ENCODE measurements at regions not wholly inside any gene's neighbourhood (a gene's known extent, or its start where the extent isn't known, plus 50 kb on each side); places are given as distances from the start of the nearest gene placed in this dataset.
"Not testable (repeated sequence)": the region's sequence is repeated elsewhere in the genome, so short reads cannot be mapped to it uniquely, and the experiment has no call there.

GRCh38 chr17:16888413-16889087, 83.4 kb downstream of the TNFRSF13B start:
- no peak for DNase-seq

- no peak for DNase-seq
These were observed 84.3 kb downstream of the TNFRSF13B start for GRCh38 chr17:16887523-16888095.

GRCh38 chr17:16886655-16887322, 85.1 kb downstream of the TNFRSF13B start:
- no peak for DNase-seq

- not testable (repeated sequence) for DNase-seq
These were observed 86.7 kb downstream of the TNFRSF13B start for GRCh38 chr17:16885204-16885603.

- DNase-seq, result not testable (repeated sequence)
These were observed 89.0 kb downstream of the TNFRSF13B start for GRCh38 chr17:16882926-16883265.

- DNase-seq, result no peak
These were observed 89.5 kb downstream of the TNFRSF13B start for GRCh38 chr17:16882243-16882925.

GRCh38 chr17:16881239-16881924, 90.5 kb downstream of the TNFRSF13B start:
- no peak for DNase-seq

- no peak for DNase-seq
These were observed 91.1 kb downstream of the TNFRSF13B start for GRCh38 chr17:16880843-16881230.

- no peak for DNase-seq
These were observed 91.6 kb downstream of the TNFRSF13B start for GRCh38 chr17:16880121-16880842.

GRCh38 chr17:16879686-16880085, 92.2 kb downstream of the TNFRSF13B start:
- DNase-seq, result no peak

- no peak for DNase-seq
These were observed 93.3 kb downstream of the TNFRSF13B start for GRCh38 chr17:16878606-16879005.

- no peak for DNase-seq
These were observed 93.8 kb downstream of the TNFRSF13B start for GRCh38 chr17:16878084-16878483.

GRCh38 chr17:16877099-16877498, 94.8 kb downstream of the TNFRSF13B start:
- no peak for DNase-seq

GRCh38 chr17:16875662-16876061, 96.3 kb downstream of the TNFRSF13B start:
- no peak for DNase-seq

GRCh38 chr17:16874216-16874615, 97.7 kb downstream of the TNFRSF13B start:
- not testable (repeated sequence) for DNase-seq

- peak; percentile 3 to 41 for DNase-seq
These were observed 98.5 kb downstream of the TNFRSF13B start for GRCh38 chr17:16873174-16874035.

GRCh38 chr17:16872351-16873173, 99.4 kb downstream of the TNFRSF13B start:
- DNase-seq, result no peak

GRCh38 chr17:16871446-16872190, 100.3 kb downstream of the TNFRSF13B start:
- not testable (repeated sequence) for DNase-seq
